Stomach smooth muscle (tissue), 2 donors: ENCODE measurements at regions not wholly inside any gene's neighbourhood (a gene's known extent, or its start where the extent isn't known, plus 50 kb on each side); places are given as distances from the start of the nearest gene placed in this dataset.

Source experiments
- H3K27ac ChIP-seq: one replicate; pipeline ENCODE4 v1.7.0; 2013; ENCODE audit warnings: mild to moderate bottlenecking, low read length, inconsistent platforms
- H3K27me3 ChIP-seq, 2 donors: one replicate each; pipeline ENCODE4 v1.7.0; 2013; ENCODE audit warnings: low read length in 2 of 2; ENCODE audit not compliant: insufficient read depth in 2 of 2, control insufficient read depth in 1 of 2
- H3K36me3 ChIP-seq, 2 donors: one replicate each; pipeline ENCODE4 v1.7.0; 2013; ENCODE audit warnings: low read length in 2 of 2; ENCODE audit not compliant: control insufficient read depth in 2 of 2, insufficient read depth in 2 of 2
- H3K4me1 ChIP-seq: one replicate; pipeline ENCODE4 v1.7.0; 2013; ENCODE audit warnings: low read length; ENCODE audit not compliant: control insufficient read depth, insufficient read depth
- H3K4me3 ChIP-seq, 2 donors: one replicate each; pipeline ENCODE4 v1.7.0; 2013; ENCODE audit warnings: low read length in 2 of 2
- H3K9ac ChIP-seq, 2 donors: one replicate each; pipeline ENCODE4 v1.7.0; 2013; ENCODE audit warnings: low read length in 2 of 2, mild to moderate bottlenecking in 1 of 2
- H3K9me3 ChIP-seq, 2 donors: one replicate each; pipeline ENCODE4 v1.7.0; 2013; ENCODE audit warnings: low read length in 2 of 2; ENCODE audit not compliant: control insufficient read depth in 2 of 2
- donor health status: healthy.
- donor health status: Pancreatic carcinoma.

DNA sequence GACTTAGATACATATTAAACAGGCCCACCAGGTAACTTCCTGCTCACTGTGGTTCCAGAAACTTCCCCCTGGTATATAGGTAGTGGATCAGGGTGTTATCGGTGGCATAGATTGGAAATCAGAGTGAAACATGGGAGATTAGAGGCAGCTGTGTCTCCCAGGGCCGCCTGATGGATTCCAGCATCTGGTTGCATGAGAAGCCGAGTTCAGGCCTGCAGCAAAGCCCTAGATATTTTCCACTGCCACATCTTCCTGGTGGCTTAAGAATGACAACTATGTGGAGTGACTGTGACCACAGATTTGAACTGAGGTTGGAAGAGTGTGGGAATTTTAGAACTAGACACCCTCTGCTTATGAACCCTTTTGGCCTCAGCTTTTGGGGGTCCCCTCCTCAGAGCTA lies 184.8 kb upstream of the NTF3 start:
- H3K4me3 ChIP-seq = no peak overlapping the region
- no peaks in the 10 kb centered on the region for H3K27me3 ChIP-seq
- no peak overlapping the region for H3K27ac ChIP-seq
- H3K36me3 ChIP-seq = no peaks in the 10 kb centered on the region
- no peak overlapping the region for H3K9ac ChIP-seq
- no peaks in the 10 kb centered on the region for H3K9me3 ChIP-seq
- H3K4me1 ChIP-seq = no peaks in the 10 kb centered on the region

DNA sequence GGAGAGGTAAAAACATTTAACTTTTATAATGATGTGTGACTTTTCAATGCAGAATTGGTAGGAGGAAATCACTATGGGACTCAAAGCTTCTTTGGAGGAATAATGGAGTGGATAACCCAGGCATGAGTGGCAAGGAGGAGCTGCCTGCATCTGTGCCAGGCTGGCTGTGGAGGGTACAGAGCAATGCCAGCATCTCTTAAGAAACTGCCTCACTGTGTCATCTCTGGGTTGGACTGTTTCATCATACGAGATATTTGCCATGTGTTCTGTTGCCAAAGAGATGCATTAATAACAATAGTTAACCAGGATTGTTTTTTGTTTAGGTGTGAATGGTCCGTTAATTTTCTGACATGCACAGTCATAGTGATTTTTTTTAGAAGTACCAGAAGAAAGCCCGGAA lies 183.7 kb upstream of the NTF3 start:
- no peak overlapping the region for H3K4me3 ChIP-seq
- H3K4me1 ChIP-seq = no peaks in the 10 kb centered on the region
- H3K27ac ChIP-seq = no peak overlapping the region
- no peaks in the 10 kb centered on the region for H3K36me3 ChIP-seq
- H3K9ac ChIP-seq = no peak overlapping the region
- H3K9me3 ChIP-seq = no peaks in the 10 kb centered on the region
- no peaks in the 10 kb centered on the region for H3K27me3 ChIP-seq

DNA sequence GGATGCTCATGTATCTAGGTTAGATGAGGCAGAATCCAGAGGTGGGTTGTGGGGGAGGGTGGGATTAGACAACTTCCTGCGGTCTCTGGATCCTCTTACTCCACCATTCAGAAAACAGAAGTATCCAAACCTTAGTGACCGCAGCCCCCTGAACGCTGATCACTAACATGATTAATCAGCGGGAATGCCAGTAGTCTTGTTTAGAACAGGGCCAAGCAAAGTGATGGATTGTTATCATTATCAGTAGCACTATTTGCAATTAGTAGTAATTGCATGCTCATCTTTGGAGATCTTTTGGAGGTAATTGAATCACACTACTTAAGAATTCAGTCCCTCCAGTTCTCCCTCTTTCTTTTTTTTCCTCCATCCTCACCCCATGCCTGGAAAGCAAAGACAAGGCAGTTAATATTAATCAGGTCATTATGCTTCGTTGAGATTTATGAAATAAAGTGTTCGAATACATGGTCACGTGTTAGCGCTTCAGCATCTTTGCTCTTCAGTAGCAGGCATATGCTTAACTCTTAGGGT lies 182.8 kb upstream of the NTF3 start:
- Histone ChIP-seq H3K9ac (no peak overlapping the region), H3K36me3 (no peaks in the 10 kb centered on the region), H3K27me3 (no peaks in the 10 kb centered on the region), H3K4me3 (no peak overlapping the region), H3K4me1 (no peaks in the 10 kb centered on the region), H3K9me3 (no peaks in the 10 kb centered on the region), H3K27ac (no peak overlapping the region)

DNA sequence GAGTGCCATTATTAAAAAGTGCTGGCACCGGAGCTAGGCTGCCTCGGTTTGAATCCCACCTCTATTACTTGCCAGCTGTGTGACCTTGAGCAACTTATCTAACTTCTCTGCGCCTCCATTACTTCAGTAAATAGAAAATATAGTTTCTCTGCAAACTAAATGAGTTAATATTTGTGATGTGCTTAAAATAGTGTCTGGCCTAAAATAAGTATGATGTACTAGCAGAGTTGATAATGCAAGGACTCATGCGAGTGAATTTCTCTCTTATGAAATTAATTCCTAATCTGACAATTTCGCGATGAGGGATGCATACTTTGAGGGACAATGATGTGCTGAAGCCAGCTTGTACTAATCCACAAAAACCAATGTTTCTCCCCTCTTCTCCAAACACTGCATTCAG lies 180.8 kb upstream of the NTF3 start:
- no peaks in the 10 kb centered on the region for H3K4me1 ChIP-seq
- no peaks in the 10 kb centered on the region for H3K36me3 ChIP-seq
- no peaks in the 10 kb centered on the region for H3K9me3 ChIP-seq
- no peak overlapping the region for H3K27ac ChIP-seq
- no peak overlapping the region for H3K9ac ChIP-seq
- H3K4me3 ChIP-seq = no peak overlapping the region
- no peaks in the 10 kb centered on the region for H3K27me3 ChIP-seq

DNA sequence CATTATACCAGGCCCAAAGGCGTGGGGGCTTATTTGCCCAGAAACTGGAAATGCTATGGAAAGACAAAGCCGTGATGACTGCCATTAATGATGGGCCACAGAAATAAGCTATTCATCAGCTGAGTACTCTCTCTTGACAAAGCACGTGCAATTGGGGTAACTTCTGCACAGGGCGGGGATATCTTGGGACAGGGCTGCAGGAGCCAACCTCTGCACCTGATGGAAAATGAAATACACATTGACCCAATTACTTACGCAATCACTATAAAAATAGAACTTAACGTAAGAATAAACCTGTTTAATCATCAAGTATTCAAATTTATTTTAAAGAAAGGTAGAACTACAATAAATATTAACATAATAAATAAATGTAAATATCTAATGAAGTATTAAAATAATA lies 180.1 kb upstream of the NTF3 start:
- no peaks in the 10 kb centered on the region for H3K36me3 ChIP-seq
- H3K4me3 ChIP-seq = no peak overlapping the region
- H3K9ac ChIP-seq = no peak overlapping the region
- H3K9me3 ChIP-seq = no peaks in the 10 kb centered on the region
- no peaks in the 10 kb centered on the region for H3K27me3 ChIP-seq
- H3K4me1 ChIP-seq = no peaks in the 10 kb centered on the region
- no peak overlapping the region for H3K27ac ChIP-seq

DNA sequence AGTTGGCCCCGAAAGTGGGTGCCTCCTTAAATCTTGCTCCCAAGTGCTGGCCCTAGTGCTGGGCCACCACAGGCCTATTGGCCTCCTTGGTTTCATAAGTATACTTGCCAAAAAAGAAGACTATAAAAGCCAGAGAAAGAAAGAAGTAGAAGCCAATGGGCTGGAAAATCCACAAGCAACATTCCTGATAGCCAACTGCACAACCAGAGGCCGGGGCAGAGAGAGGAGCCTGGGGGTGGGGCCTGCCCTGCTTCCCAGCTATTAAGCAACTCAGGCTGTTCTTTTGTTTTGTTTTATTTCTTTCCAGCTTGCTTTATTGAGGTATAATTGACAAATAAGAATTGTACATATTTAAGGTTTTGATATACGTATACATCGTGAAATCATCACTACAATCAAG lies 177.2 kb upstream of the NTF3 start:
- Histone ChIP-seq H3K4me1 (no peaks in the 10 kb centered on the region), H3K9me3 (no peaks in the 10 kb centered on the region), H3K27ac (no peak overlapping the region), H3K36me3 (no peaks in the 10 kb centered on the region), H3K9ac (no peak overlapping the region), H3K4me3 (no peak overlapping the region), H3K27me3 (no peaks in the 10 kb centered on the region)

DNA sequence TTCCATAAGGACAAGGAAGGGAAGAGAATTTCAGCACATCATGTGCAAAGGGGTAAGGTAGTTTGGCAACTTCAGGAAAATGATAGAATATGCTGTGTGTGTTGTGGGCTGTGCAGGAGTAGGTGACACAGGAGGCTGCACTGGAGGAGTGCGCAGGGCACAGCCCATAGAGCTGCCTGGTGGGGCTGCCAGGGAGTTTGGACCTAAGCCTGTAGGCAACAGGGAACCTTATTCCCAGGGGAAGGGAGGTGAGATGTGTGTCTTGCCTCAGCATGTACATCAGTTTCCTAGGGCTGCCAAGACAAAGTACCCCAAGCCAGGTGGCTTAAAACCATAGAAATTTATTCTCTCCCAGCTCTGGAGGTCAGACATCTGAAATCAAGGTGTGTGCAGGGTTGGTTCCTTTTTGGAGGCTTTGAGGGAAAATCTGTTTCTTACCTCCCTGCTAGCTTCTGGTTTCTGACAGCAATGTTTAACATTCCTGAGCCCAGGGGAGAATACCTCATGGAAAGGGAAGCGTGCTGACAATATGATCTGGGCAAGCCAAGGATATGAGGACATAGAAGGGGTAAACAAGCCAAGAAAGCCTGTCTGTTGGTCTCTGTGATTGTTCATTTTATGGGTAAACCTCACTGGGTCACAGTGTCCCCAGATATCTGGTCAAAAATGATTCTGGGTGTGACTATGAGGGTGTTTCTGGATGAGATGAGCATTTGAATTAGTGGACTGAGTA lies 174.0 kb upstream of the NTF3 start:
- H3K27ac ChIP-seq = no peak overlapping the region
- H3K9me3 ChIP-seq = no peaks in the 10 kb centered on the region
- no peak overlapping the region for H3K4me3 ChIP-seq
- no peaks in the 10 kb centered on the region for H3K27me3 ChIP-seq
- no peak overlapping the region for H3K9ac ChIP-seq
- no peaks in the 10 kb centered on the region for H3K36me3 ChIP-seq
- H3K4me1 ChIP-seq = peaks cover 2% of the 10 kb centered on the region

DNA sequence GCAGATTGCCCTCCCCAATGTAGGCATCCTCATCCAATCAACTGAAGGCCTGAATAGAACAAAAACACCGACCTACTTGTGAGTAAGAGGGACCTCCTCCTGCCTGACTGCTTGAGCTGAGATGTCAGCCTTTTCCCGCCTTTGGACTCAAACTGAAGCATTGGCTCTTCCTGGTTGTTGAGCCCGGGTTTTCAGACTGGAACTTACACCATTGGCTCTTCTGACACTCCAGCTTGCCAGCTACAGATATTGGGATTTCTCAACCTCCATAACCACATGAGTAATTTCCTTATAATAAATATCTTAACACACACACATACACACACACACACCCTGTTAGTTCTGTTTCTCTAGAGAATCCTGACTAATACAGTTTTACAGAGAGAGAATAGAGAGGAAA lies 173.4 kb upstream of the NTF3 start:
- H3K36me3 ChIP-seq = no peaks in the 10 kb centered on the region
- no peak overlapping the region for H3K9ac ChIP-seq
- H3K4me3 ChIP-seq = no peak overlapping the region
- no peaks in the 10 kb centered on the region for H3K27me3 ChIP-seq
- no peaks in the 10 kb centered on the region for H3K9me3 ChIP-seq
- peaks cover 2% of the 10 kb centered on the region for H3K4me1 ChIP-seq
- H3K27ac ChIP-seq = no peak overlapping the region

DNA sequence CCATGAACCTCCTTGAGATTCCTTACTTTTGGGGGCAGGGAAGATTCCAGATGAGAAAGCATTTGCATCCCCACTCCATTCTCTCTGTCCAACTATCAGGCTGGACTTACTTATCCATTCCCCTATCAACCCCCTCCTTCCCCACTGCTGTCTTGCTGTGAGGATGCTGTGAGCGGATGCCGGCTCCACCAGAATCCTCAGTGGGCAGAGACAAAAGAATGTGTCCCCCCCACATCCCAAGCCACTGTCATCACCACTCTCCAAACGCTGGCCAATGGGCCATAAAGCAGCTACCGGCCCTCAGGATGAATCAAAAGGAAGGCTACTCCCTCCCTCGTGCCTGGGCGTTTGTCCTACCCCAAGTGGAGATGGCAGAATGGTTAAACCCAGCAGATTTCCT lies 173.0 kb upstream of the NTF3 start:
- Histone ChIP-seq H3K9me3 (no peaks in the 10 kb centered on the region), H3K27me3 (no peaks in the 10 kb centered on the region), H3K4me3 (no peak overlapping the region), H3K4me1 (peaks cover 2% of the 10 kb centered on the region), H3K36me3 (no peaks in the 10 kb centered on the region), H3K27ac (no peak overlapping the region), H3K9ac (no peak overlapping the region)

DNA sequence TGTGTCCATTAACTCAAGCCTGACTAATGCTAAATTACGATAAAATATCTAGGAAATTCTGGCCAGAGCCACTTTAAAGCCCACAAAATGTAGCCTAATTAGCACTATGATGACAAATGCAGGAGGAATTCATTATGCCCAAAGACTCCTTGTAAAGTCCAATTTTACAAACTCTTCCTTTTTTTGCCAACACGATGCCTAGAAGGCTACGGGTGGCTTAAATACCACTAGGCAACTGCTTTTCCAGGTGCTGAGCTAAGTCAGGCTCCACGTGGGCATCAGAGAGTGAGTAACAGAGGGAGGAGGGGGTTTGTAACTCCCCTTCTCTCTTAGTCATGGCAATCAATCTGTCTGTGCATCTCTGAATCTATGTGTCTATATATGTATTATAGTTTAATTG lies 172.4 kb upstream of the NTF3 start:
- no peak overlapping the region for H3K4me3 ChIP-seq
- H3K36me3 ChIP-seq = no peaks in the 10 kb centered on the region
- no peaks in the 10 kb centered on the region for H3K9me3 ChIP-seq
- H3K27me3 ChIP-seq = no peaks in the 10 kb centered on the region
- H3K27ac ChIP-seq = no peak overlapping the region
- H3K9ac ChIP-seq = no peak overlapping the region
- H3K4me1 ChIP-seq = peaks cover 2% of the 10 kb centered on the region

DNA sequence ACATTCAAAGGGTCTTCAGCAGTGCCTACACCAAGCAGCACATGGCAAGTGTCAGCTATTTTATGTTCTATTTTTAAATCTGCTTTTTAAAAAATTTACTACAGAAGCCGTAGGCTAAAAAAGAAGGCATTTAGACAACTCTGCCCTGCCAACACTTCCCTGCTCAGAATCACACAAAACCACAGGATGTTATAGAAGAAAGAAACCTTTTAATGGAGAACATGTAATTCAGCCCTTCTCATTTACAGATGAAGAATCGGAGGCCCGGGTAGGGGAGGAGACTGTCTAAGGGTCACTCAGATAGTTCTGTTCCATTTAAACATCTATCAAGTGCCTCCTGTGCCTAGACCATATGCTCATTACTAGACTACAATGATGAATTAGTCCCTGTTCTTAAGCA lies 171.8 kb upstream of the NTF3 start:
- Histone ChIP-seq H3K9ac (no peak overlapping the region), H3K9me3 (no peaks in the 10 kb centered on the region), H3K4me3 (no peak overlapping the region), H3K36me3 (no peaks in the 10 kb centered on the region), H3K27ac (no peak overlapping the region), H3K27me3 (no peaks in the 10 kb centered on the region), H3K4me1 (peaks cover 2% of the 10 kb centered on the region)
